ENCODE measurements at regions not wholly inside any gene's neighbourhood (a gene's known extent, or its start where the extent isn't known, plus 50 kb on each side); places are given as distances from the start of the nearest gene placed in this dataset.

DNA sequence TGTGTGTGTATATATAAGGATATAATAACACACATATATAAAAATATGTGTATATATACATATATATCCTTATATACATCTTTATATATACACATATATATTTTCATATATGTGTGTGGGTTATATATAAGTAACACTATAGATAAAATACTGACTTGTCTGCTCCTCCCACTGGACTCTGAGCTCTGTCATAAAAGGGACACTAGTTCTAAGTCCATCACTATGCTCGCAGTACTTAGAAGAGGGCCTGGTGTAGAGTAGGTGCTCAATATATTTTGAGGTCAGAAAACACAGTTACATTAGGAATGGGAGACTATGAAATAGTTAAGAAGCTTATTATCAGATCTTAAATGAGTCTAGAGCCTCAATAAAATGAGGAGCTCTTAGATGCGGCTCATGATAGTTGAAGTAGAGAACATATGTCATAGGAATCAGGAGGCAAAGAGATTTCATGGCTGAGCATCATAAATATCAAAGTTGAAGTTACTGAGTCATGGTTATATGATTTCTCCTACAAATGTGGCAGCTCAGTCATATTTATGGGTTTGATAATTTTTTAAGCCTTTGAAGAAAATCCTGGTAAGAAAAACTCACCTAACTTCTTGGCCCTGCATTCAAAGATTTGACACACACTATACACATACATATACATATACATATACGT is 371.2 kb upstream of the THBS1 start:
- Histone ChIP-seq H3K4me2 (ENCODE audit: insufficient read depth in 1 of 2, low read depth in 2 of 2, low read length in 2 of 2) (no peak overlapping the region), H4K8ac (ENCODE audit: extremely low read depth, insufficient read depth, low read length) (no peak overlapping the region), H3K23me2 (ENCODE audit: low read depth, low read length) (no peaks in the 10 kb centered on the region), H2BK5ac (ENCODE audit: low read depth, low read length) (no peak overlapping the region), H3K27ac (ENCODE audit: low read depth, low read length) (no peak overlapping the region), H4K20me1 (replicated peaks in 1 of 2; ENCODE audit: control insufficient read depth in 1 of 2, insufficient read depth in 2 of 2, low read length in 2 of 2) (no peaks in the 10 kb centered on the region), H3K27me3 (replicated peaks in 1 of 4; ENCODE audit: control insufficient read depth in 3 of 4, extremely low read depth in 1 of 4, insufficient read depth in 3 of 4, low read length in 3 of 4) (no peaks in the 10 kb centered on the region), H3K9me3 (ENCODE audit: insufficient read depth in 2 of 2, low read depth in 1 of 2, low read length in 1 of 2) (peaks cover 10 to 15% of the 10 kb centered on the region in 2 experiments), H2AFZ (ENCODE audit: low read length) (no peak overlapping the region), H2BK15ac (ENCODE audit: low read length) (no peak overlapping the region), H3K9ac (replicated peaks in 1 of 4; ENCODE audit: extremely low read depth in 1 of 4, low read depth in 3 of 4, low read length in 3 of 4) (no peak overlapping the region), H3K18ac (ENCODE audit: extremely low read depth, low read length) (no peak overlapping the region), H3K79me1 (ENCODE audit: low read depth, low read length) (no peaks in the 10 kb centered on the region), H3K4me1 (replicated peaks in 1 of 4; ENCODE audit: control insufficient read depth in 3 of 4, insufficient read depth in 4 of 4, low read length in 3 of 4) (peaks cover 2 to 4% (median 3%) of the 10 kb centered on the region in 4 experiments; a peak in 3 of 7 replicates), H3K79me2 (ENCODE audit: control insufficient read depth in 1 of 2, insufficient read depth in 2 of 2, low read length in 2 of 2) (no peaks in the 10 kb centered on the region), H4K5ac (ENCODE audit: insufficient read length, low read depth, low read length) (no peak overlapping the region), H3K36me3 (ENCODE audit: control insufficient read depth in 2 of 4, insufficient read depth in 4 of 4, low read length in 3 of 4) (peaks cover 0 to 7% (median 1%) of the 10 kb centered on the region in 4 experiments; a peak in 3 of 8 replicates), H2BK12ac (ENCODE audit: low read depth, low read length) (no peak overlapping the region), H3K56ac (replicated peaks; ENCODE audit: insufficient read length, low read depth, low read length) (no peak overlapping the region), H3K4ac (replicated peaks; ENCODE audit: insufficient read length, low read depth, low read length) (no peak overlapping the region), H2BK20ac (ENCODE audit: low read length) (no peak overlapping the region), H2AK5ac (ENCODE audit: low read depth, low read length) (no peak overlapping the region), H2BK120ac (replicated peaks; ENCODE audit: low read depth, low read length) (no peak overlapping the region), H3K23ac (ENCODE audit: insufficient read length) (no peak overlapping the region), H3K14ac (ENCODE audit: insufficient read length) (no peak overlapping the region), H3K4me3 (ENCODE audit: extremely low read depth in 1 of 4, insufficient read depth in 2 of 4, low read depth in 3 of 4, low read length in 4 of 4) (no peak overlapping the region), H4K91ac (replicated peaks; ENCODE audit: insufficient read length, low read length) (no peak overlapping the region)
- ChIA-PET POLR2A (ENCODE audit: partially characterized antibody) (interaction anchor here (0.5 to 0.8 kb wide), 3 partner anchors 51 to 1593 kb away, joined by 3 read pairs; partner anchors contain the start of gene THBS1), CTCF (ENCODE audit: partially characterized antibody) (interaction anchor here (0.6 to 0.7 kb wide), 2 partner anchors 37 to 535 kb away, joined by 3 to 4 read pairs; no protein-coding TSS in a partner anchor)
- DNase-seq (ENCODE audit: low read depth in 1 of 2, low spot score in 2 of 2), result no peak
- WGBS, 2 experiments (ENCODE audit: extremely low coverage in 1 of 2, insufficient coverage in 1 of 2, insufficient read length in 1 of 2, insufficient replicate concordance in 2 of 2, low coverage in 1 of 2, low lambda C conversion rate in 2 of 2, missing lambda C conversion rate in 1 of 2), result 97% methylated on average over 3 of the region's 3 CpGs; no CpG with 5 or more reads in 1 of the 2 experiments
- no peak for FAIRE-seq
- TF ChIP-seq EGR1 (IDR thresholded peaks at IDR 0.05; ENCODE audit: borderline replicate concordance, low read depth, low read length) (no peak), SP1 (IDR thresholded peaks at IDR 0.05; ENCODE audit: low read depth, low read length) (no peak), POLR2A (IDR thresholded peaks at IDR 0.05; ENCODE audit: control extremely low read depth in 1 of 2, low read depth in 2 of 2, low read length in 2 of 2) (no peak), KDM4A (IDR thresholded peaks at IDR 0.05; ENCODE audit: low read depth, low read length, severe bottlenecking) (no peak), GABPA (IDR thresholded peaks at IDR 0.05; ENCODE audit: borderline replicate concordance, insufficient read depth, low read length) (no peak), JUN (IDR thresholded peaks at IDR 0.05; ENCODE audit: low read depth, low read length) (no peak), RFX5 (IDR thresholded peaks at IDR 0.05; ENCODE audit: borderline replicate concordance, low read depth, low read length) (no peak), GTF2F1 (IDR thresholded peaks at IDR 0.05; ENCODE audit: borderline replicate concordance, low read depth, low read length) (no peak), KDM1A (IDR thresholded peaks at IDR 0.05; ENCODE audit: borderline replicate concordance, low read length) (no peak), CEBPB (IDR thresholded peaks at IDR 0.05; ENCODE audit: low read depth, low read length) (no peak), HDAC6 (IDR thresholded peaks at IDR 0.05; ENCODE audit: low read depth, low read length) (no peak)
- TF ChIP-seq, protein P1, sequence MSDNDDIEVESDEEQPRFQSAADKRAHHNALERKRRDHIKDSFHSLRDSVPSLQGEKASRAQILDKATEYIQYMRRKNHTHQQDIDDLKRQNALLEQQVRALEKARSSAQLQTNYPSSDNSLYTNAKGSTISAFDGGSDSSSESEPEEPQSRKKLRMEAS (IDR thresholded peaks at IDR 0.05), result no peak
- TF ChIP-seq, protein P2, sequence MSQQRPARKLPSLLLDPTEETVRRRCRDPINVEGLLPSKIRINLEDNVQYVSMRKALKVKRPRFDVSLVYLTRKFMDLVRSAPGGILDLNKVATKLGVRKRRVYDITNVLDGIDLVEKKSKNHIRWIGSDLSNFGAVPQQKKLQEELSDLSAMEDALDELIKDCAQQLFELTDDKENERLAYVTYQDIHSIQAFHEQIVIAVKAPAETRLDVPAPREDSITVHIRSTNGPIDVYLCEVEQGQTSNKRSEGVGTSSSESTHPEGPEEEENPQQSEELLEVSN (IDR thresholded peaks at IDR 0.05), result no peak
